OCI-LY7 (cell line): ENCODE measurements at regions not wholly inside any gene's neighbourhood (a gene's known extent, or its start where the extent isn't known, plus 50 kb on each side); places are given as distances from the start of the nearest gene placed in this dataset.

Experiments used
- CTCF ChIP-seq: fragments of 200-600 bp; sonication (generic); conservative IDR thresholded peaks from 2 replicates; pipeline ENCODE4 v1.5.1; 2014; ENCODE audit warnings: mild to moderate bottlenecking, antibody characterized with exemption, low read length, moderate library complexity, mixed read lengths
- EZH2phosphoT487 ChIP-seq: fragments of 200-600 bp; sonication (generic); IDR thresholded peaks from 2 replicates; pipeline ENCODE4 v1.6.1; 2018; ENCODE audit warnings: low read depth, borderline replicate concordance, mild to moderate bottlenecking, mixed run types, antibody characterized with exemption, low read length, moderate library complexity, mixed read lengths

- TF ChIP-seq CTCF (no peak), EZH2phosphoT487 (no peak)
These were observed 151.8 kb upstream of the HNMT start for GRCh38 chr2:137812517-137812916.
